ENCODE measurements at regions not wholly inside any gene's neighbourhood (a gene's known extent, or its start where the extent isn't known, plus 50 kb on each side); places are given as distances from the start of the nearest gene placed in this dataset.

DNA sequence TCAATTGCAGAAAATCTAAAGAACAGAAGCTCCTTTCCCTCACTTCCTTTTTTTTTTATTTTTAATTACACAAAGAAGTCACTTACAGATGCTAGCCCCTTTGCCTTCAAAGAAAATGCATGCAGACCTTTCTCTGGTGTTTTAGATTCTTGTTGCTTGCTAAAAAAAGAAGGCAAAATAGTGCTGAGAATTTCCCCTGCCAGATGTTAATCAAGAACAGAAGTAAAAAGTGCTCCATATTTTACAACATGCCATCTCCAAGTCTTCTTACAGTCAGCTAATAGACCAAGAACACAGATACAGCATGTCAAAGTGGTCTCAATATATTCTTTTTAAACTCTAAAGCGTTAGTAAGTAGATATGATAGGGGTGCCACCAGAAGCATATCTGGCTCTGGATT lies 142.8 kb upstream of the RGMB start:
- TF ChIP-seq, protein P1, sequence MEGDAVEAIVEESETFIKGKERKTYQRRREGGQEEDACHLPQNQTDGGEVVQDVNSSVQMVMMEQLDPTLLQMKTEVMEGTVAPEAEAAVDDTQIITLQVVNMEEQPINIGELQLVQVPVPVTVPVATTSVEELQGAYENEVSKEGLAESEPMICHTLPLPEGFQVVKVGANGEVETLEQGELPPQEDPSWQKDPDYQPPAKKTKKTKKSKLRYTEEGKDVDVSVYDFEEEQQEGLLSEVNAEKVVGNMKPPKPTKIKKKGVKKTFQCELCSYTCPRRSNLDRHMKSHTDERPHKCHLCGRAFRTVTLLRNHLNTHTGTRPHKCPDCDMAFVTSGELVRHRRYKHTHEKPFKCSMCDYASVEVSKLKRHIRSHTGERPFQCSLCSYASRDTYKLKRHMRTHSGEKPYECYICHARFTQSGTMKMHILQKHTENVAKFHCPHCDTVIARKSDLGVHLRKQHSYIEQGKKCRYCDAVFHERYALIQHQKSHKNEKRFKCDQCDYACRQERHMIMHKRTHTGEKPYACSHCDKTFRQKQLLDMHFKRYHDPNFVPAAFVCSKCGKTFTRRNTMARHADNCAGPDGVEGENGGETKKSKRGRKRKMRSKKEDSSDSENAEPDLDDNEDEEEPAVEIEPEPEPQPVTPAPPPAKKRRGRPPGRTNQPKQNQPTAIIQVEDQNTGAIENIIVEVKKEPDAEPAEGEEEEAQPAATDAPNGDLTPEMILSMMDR (IDR thresholded peaks at IDR 0.05) = no peak
- no peak overlapping the region for H3K4me3 ChIP-seq
- intact Hi-C loops (cut with DNase I) = no loop called here
- WGBS, 2 donors = 76 to 80% methylated on average over 1 of the region's 1 CpG
- no peak overlapping the region for H3K27ac ChIP-seq
- no peak for ATAC-seq
- peaks cover 0 to 2% (median 0%) of the 10 kb centered on the region in 9 donors for H3K4me1 ChIP-seq
- H3K36me3 ChIP-seq = no peaks in the 10 kb centered on the region
- H3K9me3 ChIP-seq = peaks cover 0 to 18% (median 0%) of the 10 kb centered on the region in 11 donors
- no peaks in the 10 kb centered on the region for H3K27me3 ChIP-seq
- no peak for DNase-seq

DNA sequence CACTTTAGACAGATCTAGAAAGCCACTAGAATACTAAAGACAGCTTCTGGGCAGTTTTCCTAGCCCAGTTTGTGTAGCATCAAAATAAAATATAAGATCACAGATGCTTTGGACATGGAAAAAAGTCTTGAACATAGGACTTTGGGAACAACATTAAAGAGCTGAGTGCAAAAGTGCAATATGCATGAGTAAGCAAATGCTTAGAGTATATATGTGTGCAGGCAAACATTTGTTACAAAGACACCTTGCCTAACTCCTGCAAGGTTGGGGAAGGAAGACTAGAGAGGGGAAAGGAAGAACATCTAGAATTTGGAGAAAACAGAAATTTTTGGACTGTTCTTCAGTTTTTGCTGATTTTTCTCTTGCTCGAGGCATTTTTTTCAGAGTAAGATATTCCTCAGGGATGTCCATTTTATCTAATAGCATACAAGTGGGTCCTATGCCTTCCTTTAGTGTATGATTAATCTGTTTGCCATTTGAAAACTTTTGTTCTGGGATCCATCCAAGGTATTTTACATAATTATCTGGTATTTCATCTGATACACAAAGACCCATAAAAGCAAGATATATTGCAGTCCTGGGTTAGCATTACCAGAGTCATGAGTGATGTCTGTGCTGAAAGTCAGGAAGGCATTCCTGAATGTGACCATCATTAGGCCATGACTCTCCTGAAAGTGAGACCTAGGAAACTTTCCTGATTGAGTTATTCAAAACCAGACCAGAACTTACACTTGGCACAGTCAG lies 142.0 kb upstream of the RGMB start:
- 72 to 79% methylated on average over 1 of the region's 1 CpG for WGBS, 2 donors
- TF ChIP-seq, protein P1 (IDR thresholded peaks at IDR 0.05) = no peak

DNA sequence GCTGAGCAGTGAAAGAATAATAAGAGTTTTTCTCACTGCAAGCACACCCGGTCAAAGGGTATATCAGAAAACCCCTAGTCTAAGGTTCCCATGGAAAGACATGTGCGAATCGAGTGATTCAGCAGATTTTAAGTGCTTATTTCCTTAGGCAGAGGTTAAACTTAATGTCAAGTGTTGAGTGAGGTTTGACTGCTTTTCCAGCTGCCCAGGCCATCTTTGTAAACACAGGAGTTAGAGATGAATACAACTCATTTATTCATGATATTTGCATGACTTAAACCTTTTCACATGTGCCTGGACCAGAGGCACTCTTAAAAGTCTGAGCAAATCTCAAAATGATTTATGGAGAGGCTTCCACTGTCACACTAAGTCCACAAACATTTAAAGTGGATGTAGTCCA lies 137.8 kb upstream of the RGMB start:
- H3K36me3 ChIP-seq = no peaks in the 10 kb centered on the region
- DNase-seq = no peak
- no peaks in the 10 kb centered on the region for H3K27me3 ChIP-seq
- TF ChIP-seq, protein P1 (IDR thresholded peaks at IDR 0.05) = no peak
- 52 to 70% methylated on average over 3 of the region's 3 CpGs for whole genome bisulfite sequencing, 2 donors
- H3K9me3 ChIP-seq = no peaks in the 10 kb centered on the region
- no peak for ATAC-seq
- H3K27ac ChIP-seq = no peak overlapping the region
- H3K4me3 ChIP-seq = no peak overlapping the region
- intact Hi-C loops (cut with DNase I) = no loop called here
- peaks cover 0 to 15% (median 0%) of the 10 kb centered on the region in 9 donors for H3K4me1 ChIP-seq

More for the DNA sequence above, 142.0 kb upstream of the RGMB start:
- Histone ChIP-seq H3K4me3 (no peak overlapping the region), H3K27me3 (no peaks in the 10 kb centered on the region), H3K36me3 (no peaks in the 10 kb centered on the region), H3K27ac (no peak overlapping the region), H3K9me3 (peaks cover 0 to 18% (median 0%) of the 10 kb centered on the region in 11 donors), H3K4me1 (peaks cover 0 to 6% (median 0%) of the 10 kb centered on the region in 9 donors)
- DNase-seq (no peak), ATAC-seq (no peak)
- intact Hi-C loops (cut with DNase I) = no loop called here

DNA sequence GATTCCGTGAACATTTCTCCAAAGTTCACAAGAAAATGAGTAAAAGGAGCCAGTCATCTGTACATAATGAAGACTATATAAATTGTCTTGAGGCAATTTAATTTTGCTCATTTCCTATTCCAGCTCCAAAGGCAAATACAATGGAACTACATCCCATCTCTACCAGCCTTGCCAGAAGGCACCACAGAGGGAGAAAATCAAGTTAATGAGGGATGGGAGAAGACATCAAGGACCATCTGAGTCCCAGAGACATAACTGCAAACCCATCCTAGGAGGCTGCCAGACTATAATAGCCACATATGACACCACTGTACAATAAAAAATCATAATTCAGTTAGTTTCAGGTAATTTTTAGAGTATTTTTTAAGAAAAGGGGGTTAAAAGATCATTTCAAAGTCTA lies 136.3 kb upstream of the RGMB start:
- no peaks in the 10 kb centered on the region for H3K9me3 ChIP-seq
- H3K36me3 ChIP-seq = no peaks in the 10 kb centered on the region
- H3K27ac ChIP-seq = no peak overlapping the region
- intact Hi-C loops (cut with DNase I) = no loop called here
- DNase-seq (no peak), ATAC-seq (no peak)
- no peaks in the 10 kb centered on the region for H3K27me3 ChIP-seq
- TF ChIP-seq, protein P1 (IDR thresholded peaks at IDR 0.05) = no peak
- no peak overlapping the region for H3K4me3 ChIP-seq
- WGBS, 2 donors = 91 to 98% methylated on average over 1 of the region's 1 CpG
- H3K4me1 ChIP-seq = peaks cover 0 to 15% (median 0%) of the 10 kb centered on the region in 9 donors
